Frontal cortex (tissue), 3 donors: ENCODE measurements at regions not wholly inside any gene's neighbourhood (a gene's known extent, or its start where the extent isn't known, plus 50 kb on each side); places are given as distances from the start of the nearest gene placed in this dataset.

ENCODE experiments used
- DNase-seq, 2 donors: peaks; one replicate each; pipeline ENCODE4 v3.0.0; 2012; ENCODE audit warnings: low spot score in 2 of 2
- FAIRE-seq: peaks from 2 replicates; lab custom pipeline; 2012; peaks lifted over from hg19 to GRCh38; lab: Jason Lieb, UNC
- donor health status: control.
- donor health status: control.
- donor health status: control.

GRCh38 chr17:51385208-51385607 is 124.9 kb downstream of the UTP18 start:
- DNase-seq (no peak), FAIRE-seq (no peak)

GRCh38 chr17:51387582-51387981 is 127.2 kb downstream of the UTP18 start:
- FAIRE-seq = no peak
- DNase-seq = no peak

- no peak for FAIRE-seq
- no peak for DNase-seq
Measured at GRCh38 chr17:51387986-51388385, 127.6 kb downstream of the UTP18 start.

- no peak for DNase-seq
- no peak for FAIRE-seq
Measured at GRCh38 chr17:51389875-51390274, 129.5 kb downstream of the UTP18 start.

- FAIRE-seq (no peak), DNase-seq (no peak)
Measured at GRCh38 chr17:51391982-51392654, 131.8 kb downstream of the UTP18 start.

GRCh38 chr17:51395621-51396020 is 135.3 kb downstream of the UTP18 start:
- DNase-seq = no peak
- FAIRE-seq = no peak

GRCh38 chr17:51397361-51398127 is 137.2 kb downstream of the UTP18 start:
- FAIRE-seq = no peak
- DNase-seq = no peak

- FAIRE-seq (no peak), DNase-seq (no peak)
Measured at GRCh38 chr17:51398128-51398525, 137.8 kb downstream of the UTP18 start.

GRCh38 chr17:51398687-51399086 is 138.3 kb downstream of the UTP18 start:
- FAIRE-seq = no peak
- no peak for DNase-seq

- FAIRE-seq = no peak
- no peak for DNase-seq
Measured at GRCh38 chr17:51401279-51401678, 140.9 kb downstream of the UTP18 start.

GRCh38 chr17:51402899-51403298 is 142.6 kb downstream of the UTP18 start:
- FAIRE-seq (no peak), DNase-seq (no peak)

- no peak for FAIRE-seq
Measured at GRCh38 chr17:51407576-51407975, 147.2 kb downstream of the UTP18 start.

GRCh38 chr17:51419476-51419875 is 159.1 kb downstream of the UTP18 start:
- DNase-seq (no peak), FAIRE-seq (no peak)

More at GRCh38 chr17:51407576-51407975, 147.2 kb downstream of the UTP18 start:
- DNase-seq = no peak

GRCh38 chr17:51421525-51421924 is 161.2 kb downstream of the UTP18 start:
- FAIRE-seq = no peak
- DNase-seq = no peak

- no peak for FAIRE-seq
- no peak for DNase-seq
Measured at GRCh38 chr17:51422634-51423033, 162.3 kb downstream of the UTP18 start.

- FAIRE-seq (no peak), DNase-seq (no peak)
Measured at GRCh38 chr17:51423421-51424160, 163.2 kb downstream of the UTP18 start.

- no peak for FAIRE-seq
- DNase-seq = no peak
Measured at GRCh38 chr17:51425773-51426172, 165.4 kb downstream of the UTP18 start.

GRCh38 chr17:51427323-51427811 is 167.0 kb downstream of the UTP18 start:
- FAIRE-seq (no peak), DNase-seq (no peak)

GRCh38 chr17:51427856-51428255 is 167.5 kb downstream of the UTP18 start:
- DNase-seq (no peak), FAIRE-seq (no peak)

- no peak for DNase-seq
- no peak for FAIRE-seq
Measured at GRCh38 chr17:51428668-51429495, 168.5 kb downstream of the UTP18 start.
